Right renal pelvis (tissue), 4 donors: ENCODE measurements at regions not wholly inside any gene's neighbourhood (a gene's known extent, or its start where the extent isn't known, plus 50 kb on each side); places are given as distances from the start of the nearest gene placed in this dataset.

Experiments used
- DNase-seq, 4 donors: peaks; one replicate each; pipeline ENCODE4 v3.0.0-alpha.2; 2013; ENCODE audit warnings: low read depth in 4 of 4, low spot score in 3 of 4, missing footprints in 1 of 4

DNA sequence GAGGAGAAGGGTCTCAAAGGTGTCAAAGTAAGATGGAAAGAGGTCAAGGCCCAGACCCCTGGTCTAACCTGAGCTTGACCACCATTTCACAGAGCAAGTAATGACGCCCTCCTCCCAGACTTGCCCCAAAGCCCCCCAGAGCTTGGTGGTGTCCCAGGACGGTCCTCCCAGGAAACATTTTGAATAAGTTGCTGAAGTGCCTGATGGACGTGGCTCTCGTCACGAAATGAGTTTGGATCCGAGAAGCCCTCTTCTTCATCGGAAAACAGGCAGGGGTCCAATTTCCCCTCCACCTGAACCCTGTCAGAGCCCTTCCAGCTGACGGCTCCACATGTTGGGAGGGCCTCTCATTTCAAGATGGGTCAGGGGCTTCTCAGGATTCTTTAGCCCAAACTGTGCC lies 54.5 kb upstream of the TPM4 start:
- DNase-seq = no peak

DNA sequence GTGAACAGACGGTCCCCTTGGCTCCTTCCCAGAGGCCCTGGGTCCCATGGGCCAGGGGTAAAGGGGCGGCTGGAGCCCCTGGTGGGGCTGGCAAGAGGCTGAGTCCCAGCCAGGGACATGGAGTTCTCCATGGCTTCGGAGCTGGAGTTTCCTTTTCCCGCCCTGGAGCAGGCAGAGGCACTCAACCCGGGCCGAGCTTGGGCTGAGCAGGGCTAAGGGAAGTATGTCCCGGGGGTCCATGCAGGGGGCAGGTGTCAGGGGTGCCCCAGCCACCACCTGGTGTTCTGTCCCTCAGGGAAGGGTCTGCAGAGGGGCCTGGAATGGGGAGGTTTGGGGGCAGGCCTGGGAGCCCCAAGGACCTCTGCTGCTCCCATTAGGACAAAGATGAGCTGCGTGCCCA lies 54.0 kb upstream of the TPM4 start:
- DNase-seq = no peak

DNA sequence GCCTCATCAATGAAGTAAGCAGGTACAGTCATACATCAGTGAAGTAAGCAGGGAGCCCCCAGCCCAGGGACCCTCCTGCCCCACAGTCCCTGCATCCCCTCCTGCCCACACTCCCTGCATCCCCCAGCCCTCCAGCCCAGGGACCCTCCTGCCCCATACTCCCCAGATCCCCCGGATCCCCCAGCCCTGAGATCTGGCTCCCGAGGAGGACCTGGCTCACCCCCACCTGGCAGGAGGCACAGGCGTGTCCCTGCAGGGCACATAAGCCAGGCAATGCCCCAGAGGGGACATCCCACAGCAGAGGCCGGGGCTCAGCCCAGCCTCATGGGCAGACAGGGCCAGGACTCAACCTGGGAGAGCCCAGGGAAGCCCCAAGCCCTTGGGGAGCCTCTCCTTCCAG lies 53.6 kb upstream of the TPM4 start:
- no peak for DNase-seq

DNA sequence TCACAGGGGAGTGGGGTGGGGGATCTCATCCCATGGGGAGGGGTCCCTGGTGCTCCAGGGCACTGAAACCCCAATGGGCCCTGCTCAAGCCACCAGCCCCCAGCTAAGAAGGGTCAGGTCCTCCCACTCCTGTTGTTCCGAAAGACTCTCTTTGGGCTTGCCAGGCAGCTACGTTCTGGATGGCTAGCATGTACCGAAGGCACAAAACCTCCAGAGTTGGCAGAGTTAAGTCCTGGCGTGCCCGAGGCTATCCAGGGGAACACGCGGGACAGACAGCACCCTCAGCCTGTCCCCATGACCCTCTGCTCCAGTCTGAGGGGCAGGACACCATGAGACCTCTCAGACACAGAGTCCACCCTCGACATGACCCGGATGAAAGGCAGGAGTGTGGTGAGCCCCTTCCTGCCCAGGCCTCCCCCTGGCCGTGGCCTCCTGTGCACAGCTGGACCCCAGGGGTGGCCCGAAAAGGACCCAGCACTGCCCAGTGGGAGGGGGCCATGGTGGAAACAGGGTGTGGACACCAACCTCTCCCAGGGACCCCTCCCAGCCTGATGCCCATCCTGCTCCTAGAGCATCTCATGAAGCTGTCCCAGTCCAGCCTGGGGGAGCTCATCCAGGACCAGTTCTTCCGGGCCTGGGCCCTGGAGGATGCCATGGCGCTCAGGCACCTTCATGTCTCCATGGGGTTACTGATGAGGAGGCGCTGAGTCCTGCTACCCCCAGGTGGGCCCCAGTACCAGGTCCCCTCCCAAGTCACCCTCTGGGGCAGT lies 53.0 kb upstream of the TPM4 start:
- DNase-seq = no peak

- no peak for DNase-seq
Measured at GRCh38 chr19:16024266-16025107, 51.8 kb upstream of the TPM4 start.

- no peak for DNase-seq
Measured at GRCh38 chr19:16025108-16026101, 50.9 kb upstream of the TPM4 start.

DNA sequence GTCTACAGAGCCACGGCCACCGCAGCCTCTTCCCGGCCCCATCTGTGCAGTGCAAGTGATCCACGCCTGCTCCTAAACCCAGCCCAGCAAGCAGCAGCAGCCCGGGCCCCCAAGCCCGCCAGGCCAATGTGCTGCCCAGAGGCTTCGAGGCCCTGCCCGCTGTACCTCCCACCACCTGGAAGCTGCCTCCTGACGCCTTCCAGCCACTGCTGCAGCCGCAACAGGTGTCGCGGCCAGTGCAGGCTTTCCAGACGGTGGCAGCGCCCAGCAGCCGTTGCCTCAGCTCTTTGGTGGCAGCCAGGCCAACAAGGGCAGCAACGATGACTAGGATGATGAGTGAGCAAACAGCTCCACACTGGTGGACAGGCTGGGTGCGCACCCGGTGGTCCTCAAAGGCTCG lies 50.2 kb upstream of the TPM4 start:
- DNase-seq = no peak
